ENCODE measurements at regions not wholly inside any gene's neighbourhood (a gene's known extent, or its start where the extent isn't known, plus 50 kb on each side); places are given as distances from the start of the nearest gene placed in this dataset.

DNA sequence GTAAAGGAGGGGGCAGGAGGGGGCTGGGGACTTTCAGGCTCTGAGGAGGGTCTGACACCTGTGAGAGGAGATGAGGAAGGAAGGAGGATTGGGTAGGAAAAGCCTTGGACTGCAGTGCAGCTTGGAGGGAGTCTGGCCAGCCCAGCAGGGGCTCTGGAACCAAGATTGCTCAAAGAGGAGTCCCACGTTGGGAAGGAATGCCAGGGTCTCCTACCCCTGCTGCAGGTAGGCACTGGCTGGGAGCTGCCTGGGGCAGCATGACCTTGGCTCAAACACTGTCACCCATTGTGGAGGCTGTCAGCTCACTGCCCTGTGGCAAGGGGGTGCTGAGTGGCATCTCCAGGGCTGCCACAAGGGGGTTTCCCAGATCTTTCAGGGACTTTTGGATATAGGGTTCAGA, 94.5 kb downstream of the RPS6KA4 start:
- no peak for TF ChIP-seq CTCF (IDR thresholded peaks at IDR 0.05)
- no peak for TF ChIP-seq POLR2A (IDR thresholded peaks at IDR 0.05)

Measured in esophagus squamous epithelium (tissue), 4 donors.